Ascending aorta (tissue), 2 donors: ENCODE measurements at regions not wholly inside any gene's neighbourhood (a gene's known extent, or its start where the extent isn't known, plus 50 kb on each side); places are given as distances from the start of the nearest gene placed in this dataset.

Experiments used
- DNase-seq, 2 donors: peaks; one replicate each; pipeline ENCODE4 v3.0.0-alpha.2; 2019; ENCODE audit warnings: low spot score in 2 of 2
- H3K27ac ChIP-seq, 2 donors: fragments of 200-600 bp; sonication (generic); one replicate each; pipeline ENCODE4 v1.5.1; 2016 to 2017; ENCODE audit warnings: mild to moderate bottlenecking in 1 of 2
- H3K27me3 ChIP-seq: fragments of 200-600 bp; sonication (generic); one replicate; pipeline ENCODE4 v1.5.1; 2017
- H3K36me3 ChIP-seq, 2 donors: fragments of 200-600 bp; sonication (generic); one replicate each; pipeline ENCODE4 v1.5.1; 2016
- H3K4me1 ChIP-seq, 2 donors: fragments of 200-600 bp; sonication (generic); one replicate each; pipeline ENCODE4 v1.5.1; 2016 to 2017; ENCODE audit warnings: mild to moderate bottlenecking in 1 of 2
- H3K4me3 ChIP-seq, 2 donors: fragments of 200-600 bp; sonication (generic); one replicate each; pipeline ENCODE4 v1.5.1; 2016 to 2017; ENCODE audit warnings: mild to moderate bottlenecking in 1 of 2
- H3K9me3 ChIP-seq, 2 donors: fragments of 200-600 bp; sonication (generic); one replicate each; pipeline ENCODE4 v1.5.1; 2016
- CTCF ChIP-seq, 3 experiments: fragments of 200-600 bp in 2 of 3; fragments of 450-650 bp in 1 of 3; sonication (generic) in 2 of 3; IDR thresholded peaks; one replicate each; pipeline ENCODE4 v1.5.1; 2016 to 2019; ENCODE audit warnings: antibody characterized with exemption in 3 of 3, mild to moderate bottlenecking in 1 of 3, moderate library complexity in 1 of 3
- intact Hi-C: fragments of 100-400 bp; cut with DNase I; formaldehyde crosslinking; loops from one replicate; pipeline ENCODE4 v1.15.1; 2023

GRCh38 chr4:116020141-116020722 lies 906.8 kb upstream of the NDST4 start:
- H3K4me1 ChIP-seq = no peaks in the 10 kb centered on the region
- TF ChIP-seq CTCF (IDR thresholded peaks at IDR 0.05) = no peak
- intact Hi-C loops = no loop called here

GRCh38 chr4:116018831-116019230 lies 905.4 kb upstream of the NDST4 start:
- no peak for TF ChIP-seq CTCF (IDR thresholded peaks at IDR 0.05)
- no peaks in the 10 kb centered on the region for H3K4me1 ChIP-seq
- no peaks in the 10 kb centered on the region for H3K27me3 ChIP-seq
- DNase-seq = no peak
- no peak overlapping the region for H3K27ac ChIP-seq
- peaks cover 4 to 18% of the 10 kb centered on the region in 2 donors for H3K9me3 ChIP-seq
- H3K4me3 ChIP-seq = no peak overlapping the region
- H3K36me3 ChIP-seq = no peaks in the 10 kb centered on the region
- intact Hi-C loops = no loop called here

More at GRCh38 chr4:116020141-116020722, 906.8 kb upstream of the NDST4 start:
- no peaks in the 10 kb centered on the region for H3K36me3 ChIP-seq
- no peak overlapping the region for H3K27ac ChIP-seq
- no peaks in the 10 kb centered on the region for H3K27me3 ChIP-seq
- no peak overlapping the region for H3K4me3 ChIP-seq
- DNase-seq = no peak
- peaks cover 3 to 9% of the 10 kb centered on the region in 2 donors for H3K9me3 ChIP-seq

- intact Hi-C loops = no loop called here
- Histone ChIP-seq H3K9me3 (peaks cover 4 to 18% of the 10 kb centered on the region in 2 donors), H3K4me3 (no peak overlapping the region), H3K27me3 (no peaks in the 10 kb centered on the region), H3K27ac (no peak overlapping the region), H3K36me3 (no peaks in the 10 kb centered on the region), H3K4me1 (no peaks in the 10 kb centered on the region)
- no peak for TF ChIP-seq CTCF (IDR thresholded peaks at IDR 0.05)
- no peak for DNase-seq
These were observed 902.8 kb upstream of the NDST4 start for GRCh38 chr4:116016201-116016600.

- DNase-seq = no peak
- no peak for TF ChIP-seq CTCF (IDR thresholded peaks at IDR 0.05)
These were observed 902.1 kb upstream of the NDST4 start for GRCh38 chr4:116015549-116015948.

GRCh38 chr4:116015062-116015461 lies 901.6 kb upstream of the NDST4 start:
- Histone ChIP-seq H3K36me3 (no peaks in the 10 kb centered on the region), H3K4me3 (no peak overlapping the region), H3K27me3 (no peaks in the 10 kb centered on the region), H3K27ac (no peak overlapping the region), H3K4me1 (no peaks in the 10 kb centered on the region), H3K9me3 (peaks cover 4 to 18% of the 10 kb centered on the region in 2 donors)
- TF ChIP-seq CTCF (IDR thresholded peaks at IDR 0.05) = no peak
- intact Hi-C loops = no loop called here
- no peak for DNase-seq

More at GRCh38 chr4:116015549-116015948, 902.1 kb upstream of the NDST4 start:
- H3K27me3 ChIP-seq = no peaks in the 10 kb centered on the region
- H3K4me1 ChIP-seq = no peaks in the 10 kb centered on the region
- peaks cover 4 to 18% of the 10 kb centered on the region in 2 donors for H3K9me3 ChIP-seq
- intact Hi-C loops = no loop called here
- H3K27ac ChIP-seq = no peak overlapping the region
- H3K36me3 ChIP-seq = no peaks in the 10 kb centered on the region
- no peak overlapping the region for H3K4me3 ChIP-seq

GRCh38 chr4:116010923-116011322 lies 897.5 kb upstream of the NDST4 start:
- no peak overlapping the region for H3K4me3 ChIP-seq
- TF ChIP-seq CTCF (IDR thresholded peaks at IDR 0.05) = no peak
- H3K27ac ChIP-seq = no peak overlapping the region
- H3K36me3 ChIP-seq = no peaks in the 10 kb centered on the region
- no peaks in the 10 kb centered on the region for H3K27me3 ChIP-seq
- peaks cover 4 to 15% of the 10 kb centered on the region in 2 donors for H3K9me3 ChIP-seq
- no peak for DNase-seq
- intact Hi-C loops = no loop called here
- no peaks in the 10 kb centered on the region for H3K4me1 ChIP-seq
